Esophagus squamous epithelium (tissue), 4 donors: ENCODE measurements at regions not wholly inside any gene's neighbourhood (a gene's known extent, or its start where the extent isn't known, plus 50 kb on each side); places are given as distances from the start of the nearest gene placed in this dataset.

Experiments used
- CTCF ChIP-seq, 6 experiments: fragments of 450-650 bp in 4 of 6; fragments of 200-600 bp in 2 of 6; sonication (generic) in 2 of 6; IDR thresholded peaks; one replicate each; pipeline ENCODE4 v1.5.1; 2016 to 2019; ENCODE audit warnings: antibody characterized with exemption in 6 of 6, mild to moderate bottlenecking in 4 of 6, moderate library complexity in 4 of 6
- POLR2A ChIP-seq, 4 donors: fragments of 450-650 bp; IDR thresholded peaks; one replicate each; pipeline ENCODE4 v1.6.1; 2017; ENCODE audit warnings: antibody characterized with exemption in 4 of 4, mild to moderate bottlenecking in 4 of 4, moderate library complexity in 3 of 4

- no peak for TF ChIP-seq CTCF (IDR thresholded peaks at IDR 0.05)
- no peak for TF ChIP-seq POLR2A (IDR thresholded peaks at IDR 0.05)
These were observed 122.6 kb upstream of the PTER start for GRCh38 chr10:16314259-16314658.
